Muscle of leg (tissue), 3 donors: ENCODE measurements at regions not wholly inside any gene's neighbourhood (a gene's known extent, or its start where the extent isn't known, plus 50 kb on each side); places are given as distances from the start of the nearest gene placed in this dataset.

Experiments used
- DNase-seq: peaks from one replicate; pipeline ENCODE4 v3.0.0; 2013
- H3K27ac ChIP-seq: one replicate; pipeline ENCODE4 v1.5.1; 2013; ENCODE audit warnings: mild to moderate bottlenecking, low read length, control low read depth
- H3K27me3 ChIP-seq: one replicate; pipeline ENCODE4 v1.6.1; 2013; ENCODE audit warnings: low read length; ENCODE audit not compliant: control insufficient read depth, insufficient read depth
- H3K36me3 ChIP-seq: one replicate; pipeline ENCODE4 v1.6.1; 2013; ENCODE audit warnings: low read length; ENCODE audit not compliant: control insufficient read depth, insufficient read depth
- H3K4me1 ChIP-seq: one replicate; pipeline ENCODE4 v1.6.1; 2013; ENCODE audit warnings: low read length; ENCODE audit not compliant: control insufficient read depth, insufficient read depth
- H3K4me3 ChIP-seq: one replicate; pipeline ENCODE4 v1.5.1; 2013; ENCODE audit warnings: low read length, control low read depth
- H3K9me3 ChIP-seq: replicated peaks from 2 replicates; pipeline ENCODE4 v1.6.1; 2013; ENCODE audit warnings: low read depth, low read length; ENCODE audit not compliant: control insufficient read depth
- WGBS: methylation state at CpG from one replicate; pipeline ENCODE4 v1.1.5; 2013; ENCODE audit warnings: missing lambda C conversion rate; ENCODE audit not compliant: insufficient coverage; 5-methylcytosine and 5-hydroxymethylcytosine counted together

DNA sequence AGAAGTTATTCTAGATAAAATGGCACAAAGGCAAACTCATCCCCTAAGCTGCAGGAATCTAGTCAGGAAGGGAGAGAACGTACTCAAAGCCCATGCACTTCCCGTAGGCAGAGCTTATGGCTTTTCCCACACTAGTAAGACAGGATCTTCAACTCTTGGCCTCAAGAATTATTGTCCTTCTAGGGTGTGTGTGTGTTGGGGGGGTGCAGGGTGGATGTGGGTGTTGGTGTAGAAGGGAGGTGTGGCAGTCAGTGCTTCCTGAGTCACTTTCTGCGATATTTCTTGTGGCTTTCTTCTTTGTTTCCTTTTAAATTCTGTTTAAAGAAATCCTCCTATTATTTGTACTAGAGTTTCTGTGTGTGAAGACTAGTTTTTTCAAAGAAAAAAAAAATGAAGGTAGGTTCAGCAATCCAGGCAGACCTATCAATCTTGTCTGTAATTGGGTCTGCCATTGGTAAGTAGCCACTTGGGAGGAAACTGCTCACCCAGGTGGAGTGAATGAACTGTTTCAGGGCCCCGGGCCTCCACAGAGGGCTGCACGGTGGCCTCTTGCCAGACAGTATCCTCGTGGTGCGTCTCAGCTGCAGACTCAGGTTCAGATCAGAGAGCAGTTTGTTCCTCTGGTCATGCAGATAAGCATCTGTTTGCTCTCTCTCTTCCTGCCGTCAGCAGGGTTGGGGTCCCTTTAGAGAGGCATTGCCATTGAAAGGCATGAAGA, 131.9 kb downstream of the NPR3 start:
- WGBS: 30% methylated on average over 6 of the region's 8 CpGs
- no peak overlapping the region for H3K4me3 ChIP-seq
- no peaks in the 10 kb centered on the region for H3K36me3 ChIP-seq
- no peak overlapping the region for H3K27ac ChIP-seq
- H3K9me3 ChIP-seq: no peaks in the 10 kb centered on the region
- no peaks in the 10 kb centered on the region for H3K4me1 ChIP-seq
- DNase-seq: no peak
- H3K27me3 ChIP-seq: no peaks in the 10 kb centered on the region

DNA sequence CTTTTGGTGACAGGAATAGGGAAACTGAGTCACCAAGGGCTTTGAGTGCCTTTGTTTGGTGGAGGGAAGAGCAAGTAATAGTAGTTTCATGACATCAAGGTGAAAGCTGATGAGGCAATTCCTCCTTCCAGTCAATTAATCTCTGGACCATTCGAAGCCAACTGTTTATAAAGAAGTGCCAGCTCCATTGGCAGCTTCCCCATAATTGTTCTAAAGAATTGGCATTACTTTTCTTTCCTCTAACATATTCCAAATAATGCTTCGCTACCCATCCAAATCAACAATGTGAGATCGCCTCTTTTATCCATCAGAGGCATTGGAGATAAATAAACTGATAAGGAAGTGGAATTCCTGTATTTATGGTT, 132.4 kb downstream of the NPR3 start:
- H3K4me3 ChIP-seq: no peak overlapping the region
- H3K36me3 ChIP-seq: no peaks in the 10 kb centered on the region
- no peaks in the 10 kb centered on the region for H3K27me3 ChIP-seq
- no CpG with 5 or more reads among the region's 3 CpGs for WGBS
- no peak overlapping the region for H3K27ac ChIP-seq
- no peak for DNase-seq
- no peaks in the 10 kb centered on the region for H3K4me1 ChIP-seq
- no peaks in the 10 kb centered on the region for H3K9me3 ChIP-seq

DNA sequence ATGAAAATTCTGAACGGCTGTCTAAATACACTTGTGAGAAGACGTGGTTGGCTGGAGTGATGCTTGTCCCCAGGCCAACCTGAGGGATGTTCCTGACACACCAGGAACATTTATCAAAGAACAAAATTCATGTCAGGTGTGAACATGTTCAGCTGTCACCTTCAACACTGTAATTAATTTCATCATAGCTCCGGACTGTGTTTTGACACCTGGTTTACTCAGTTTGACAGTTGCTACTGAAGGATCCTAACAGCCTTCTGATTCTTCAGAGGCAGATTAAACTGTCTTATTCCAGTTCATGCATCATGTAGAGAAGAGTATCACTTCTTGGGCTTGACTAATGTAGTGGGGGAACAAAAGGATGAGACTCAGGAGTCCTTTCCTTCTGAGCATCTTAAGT, 134.1 kb downstream of the NPR3 start:
- Histone ChIP-seq H3K27me3 (no peaks in the 10 kb centered on the region), H3K36me3 (no peaks in the 10 kb centered on the region), H3K4me1 (no peaks in the 10 kb centered on the region), H3K4me3 (no peak overlapping the region), H3K9me3 (no peaks in the 10 kb centered on the region), H3K27ac (no peak overlapping the region)
- 83% methylated on average over 3 of the region's 3 CpGs for WGBS
- no peak for DNase-seq

DNA sequence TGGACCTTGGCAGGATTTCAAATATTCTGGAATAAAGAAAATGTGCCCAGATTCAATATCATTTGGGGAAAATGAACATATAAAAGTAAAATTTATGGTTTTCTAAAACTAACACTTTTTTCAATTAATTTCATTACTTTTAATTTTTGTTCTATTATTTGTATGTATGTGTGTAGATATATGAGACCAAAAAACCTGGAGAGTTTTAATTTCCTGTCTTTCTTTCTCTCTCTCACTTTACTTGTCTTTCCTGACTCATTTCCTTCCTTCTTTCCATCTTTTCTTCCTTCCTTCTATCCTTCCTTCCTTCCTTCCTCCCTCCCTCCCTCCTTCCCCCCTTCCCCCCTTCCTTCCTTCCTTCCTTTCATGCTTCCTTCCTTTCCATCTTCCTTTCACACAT, 137.0 kb downstream of the NPR3 start:
- DNase-seq: no peak
- Histone ChIP-seq H3K9me3 (no peaks in the 10 kb centered on the region), H3K36me3 (no peaks in the 10 kb centered on the region), H3K4me1 (peaks cover 4% of the 10 kb centered on the region), H3K27me3 (no peaks in the 10 kb centered on the region), H3K27ac (no peak overlapping the region), H3K4me3 (no peak overlapping the region)

DNA sequence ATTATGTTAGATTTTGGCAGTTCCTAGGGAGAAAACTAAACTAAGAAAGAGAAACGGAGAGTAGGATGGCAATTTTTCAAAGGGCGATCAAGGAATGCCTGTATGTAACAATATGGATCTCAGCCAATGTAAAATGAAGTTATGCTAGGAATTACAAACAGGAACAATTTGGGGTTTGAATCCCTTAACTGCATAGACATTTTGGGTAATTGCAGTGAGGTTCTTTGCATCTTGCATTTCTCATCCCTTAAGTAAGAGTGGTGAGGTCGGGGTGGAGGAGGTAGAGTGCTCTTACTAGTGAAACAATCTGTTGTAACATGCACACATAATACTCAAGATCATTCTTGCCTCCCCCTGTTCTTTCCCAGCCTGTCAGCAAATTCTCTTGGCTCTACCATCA, 137.6 kb downstream of the NPR3 start:
- no peak overlapping the region for H3K4me3 ChIP-seq
- no peak overlapping the region for H3K27ac ChIP-seq
- 33% methylated on average over 2 of the region's 3 CpGs for WGBS
- H3K27me3 ChIP-seq: no peaks in the 10 kb centered on the region
- no peaks in the 10 kb centered on the region for H3K9me3 ChIP-seq
- no peak for DNase-seq
- H3K36me3 ChIP-seq: no peaks in the 10 kb centered on the region
- H3K4me1 ChIP-seq: peaks cover 4% of the 10 kb centered on the region

DNA sequence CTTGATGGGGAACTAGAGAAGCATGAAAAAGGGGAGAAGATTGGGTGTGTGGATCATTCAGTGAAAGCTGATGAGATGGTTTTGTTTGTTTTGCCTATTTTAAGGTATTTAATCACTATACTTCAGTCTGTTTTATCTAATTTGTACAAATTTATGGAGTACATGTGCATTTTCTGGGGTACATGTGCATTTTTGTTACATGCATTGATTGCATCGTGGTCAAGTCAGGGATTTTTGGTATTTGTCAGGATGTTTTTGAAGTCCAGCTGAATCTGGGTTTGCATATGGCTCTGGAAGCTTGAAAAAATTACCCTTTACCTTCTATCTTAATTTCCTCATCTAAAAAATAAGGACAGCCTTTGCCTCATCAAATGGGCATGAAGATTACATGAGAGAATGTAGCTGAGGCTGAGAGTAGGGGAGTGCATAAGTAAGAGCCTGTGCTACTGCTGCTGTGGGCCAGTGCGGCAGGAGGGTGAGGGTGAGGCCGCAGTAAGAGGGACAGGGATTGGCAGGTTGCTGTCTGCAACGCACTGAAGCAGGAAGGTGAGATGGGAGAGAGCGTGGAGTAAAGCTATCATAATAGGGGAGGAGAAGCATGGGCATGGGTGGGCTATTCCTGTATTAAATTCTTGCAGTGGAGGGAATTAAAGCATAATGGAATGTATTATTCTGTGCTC, 139.8 kb downstream of the NPR3 start:
- no peaks in the 10 kb centered on the region for H3K9me3 ChIP-seq
- no peaks in the 10 kb centered on the region for H3K36me3 ChIP-seq
- peaks cover 4% of the 10 kb centered on the region for H3K4me1 ChIP-seq
- H3K27ac ChIP-seq: no peak overlapping the region
- no peak overlapping the region for H3K4me3 ChIP-seq
- no peak for DNase-seq
- H3K27me3 ChIP-seq: no peaks in the 10 kb centered on the region
- 80% methylated on average over 4 of the region's 5 CpGs for WGBS

DNA sequence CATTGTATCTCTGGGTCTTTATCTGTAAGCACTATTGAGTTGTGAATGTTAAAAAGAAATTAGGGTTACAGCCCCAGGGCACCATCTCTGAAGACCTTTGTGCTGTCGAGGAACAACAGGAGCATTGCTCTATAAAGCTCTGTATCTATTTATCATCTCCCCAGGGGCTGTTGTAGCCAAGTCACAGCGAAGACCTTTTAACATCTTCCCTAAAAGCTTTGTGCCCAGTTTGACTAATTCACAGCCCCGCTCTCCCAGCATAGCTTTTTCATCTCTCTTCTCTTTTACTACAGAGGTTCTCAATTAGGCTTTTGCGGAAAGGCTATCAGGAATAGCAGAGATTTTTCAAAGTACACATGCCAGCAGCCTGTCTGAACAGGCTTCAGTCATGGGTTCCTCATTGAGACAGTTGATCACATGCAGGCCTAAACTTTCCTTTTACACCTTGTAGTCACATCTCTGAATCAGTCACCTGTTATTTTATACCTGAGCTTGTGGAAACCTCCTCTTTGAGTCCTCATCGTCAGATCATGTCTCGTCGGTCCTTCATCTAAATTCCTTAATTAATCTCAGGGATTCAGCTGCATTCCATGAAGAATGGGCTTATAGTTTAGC, 140.5 kb downstream of the NPR3 start:
- whole genome bisulfite sequencing: 83% methylated on average over 4 of the region's 7 CpGs
- H3K4me3 ChIP-seq: no peak overlapping the region
- H3K27me3 ChIP-seq: no peaks in the 10 kb centered on the region
- peaks cover 4% of the 10 kb centered on the region for H3K4me1 ChIP-seq
- no peaks in the 10 kb centered on the region for H3K36me3 ChIP-seq
- no peaks in the 10 kb centered on the region for H3K9me3 ChIP-seq
- no peak overlapping the region for H3K27ac ChIP-seq
- no peak for DNase-seq

DNA sequence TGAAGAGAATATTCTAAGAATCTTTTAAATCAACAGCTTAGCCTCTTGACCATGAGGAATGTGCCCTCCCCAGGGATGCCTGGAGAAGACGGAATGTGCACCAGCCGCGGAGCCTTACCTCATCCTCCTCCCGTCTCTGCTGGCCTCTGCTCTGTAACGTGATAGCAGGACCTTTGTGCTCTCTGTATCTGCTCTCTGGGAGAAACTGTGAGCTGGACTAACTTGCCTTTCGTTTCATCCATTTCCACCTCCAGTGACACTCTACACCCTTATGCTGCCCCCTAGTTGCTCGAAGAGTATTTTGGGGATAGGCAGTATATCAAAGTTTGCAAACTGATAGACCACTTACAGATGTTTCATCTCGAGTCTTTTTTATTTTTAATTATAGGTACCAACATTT, 141.4 kb downstream of the NPR3 start:
- WGBS: 17% methylated on average over 4 of the region's 8 CpGs

DNA sequence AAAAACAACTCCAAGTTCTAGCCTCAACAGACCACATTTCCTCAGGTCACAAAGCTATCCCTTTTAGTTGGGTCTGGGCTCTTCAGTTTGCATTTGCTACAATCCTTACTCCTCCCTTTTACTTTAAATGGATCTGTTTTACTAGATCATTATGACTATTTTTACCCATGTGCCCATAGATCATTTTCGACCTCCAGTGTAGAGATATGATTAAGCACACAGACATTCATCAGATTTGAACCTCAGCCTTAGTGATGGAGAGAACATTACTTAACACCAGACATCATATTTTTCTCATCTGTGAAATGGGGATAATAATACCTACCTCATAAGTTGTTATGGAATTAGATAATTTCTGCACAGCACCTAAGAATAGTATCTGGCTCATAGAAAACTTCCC, 141.9 kb downstream of the NPR3 start:
- H3K4me3 ChIP-seq: no peak overlapping the region
- no CpG with 5 or more reads among the region's 1 CpG for WGBS
- peaks cover 4% of the 10 kb centered on the region for H3K4me1 ChIP-seq
- H3K9me3 ChIP-seq: no peaks in the 10 kb centered on the region
- no peak overlapping the region for H3K27ac ChIP-seq
- no peak for DNase-seq
- no peaks in the 10 kb centered on the region for H3K27me3 ChIP-seq
- H3K36me3 ChIP-seq: no peaks in the 10 kb centered on the region

More for the DNA sequence above, 141.4 kb downstream of the NPR3 start:
- no peaks in the 10 kb centered on the region for H3K9me3 ChIP-seq
- peak; percentile 38 for DNase-seq
- H3K4me3 ChIP-seq: no peak overlapping the region
- H3K36me3 ChIP-seq: no peaks in the 10 kb centered on the region
- no peaks in the 10 kb centered on the region for H3K27me3 ChIP-seq
- H3K4me1 ChIP-seq: peaks cover 4% of the 10 kb centered on the region
- no peak overlapping the region for H3K27ac ChIP-seq

DNA sequence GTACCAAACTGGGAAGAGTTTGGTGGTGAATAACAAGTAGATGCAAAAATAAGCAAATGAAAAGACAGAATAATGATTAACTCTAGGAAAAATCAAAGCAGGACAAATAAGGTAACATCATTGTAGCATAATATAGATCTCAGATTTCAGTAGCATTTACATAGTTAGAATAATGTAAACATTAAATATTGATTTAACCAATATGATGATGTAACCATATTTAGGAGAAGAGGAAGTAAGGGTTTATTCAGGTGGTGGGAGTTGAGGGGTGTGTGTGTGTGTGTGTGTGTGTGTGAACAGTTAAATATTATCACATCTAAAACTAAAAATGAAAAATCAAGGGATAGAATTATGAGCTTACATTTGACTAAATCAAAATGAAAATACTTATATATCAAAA, 143.4 kb downstream of the NPR3 start:
- no peak for DNase-seq
- Histone ChIP-seq H3K4me1 (peaks cover 4% of the 10 kb centered on the region), H3K9me3 (peaks cover 5% of the 10 kb centered on the region)

More for the DNA sequence above, 143.4 kb downstream of the NPR3 start:
- no peak overlapping the region for H3K27ac ChIP-seq
- H3K4me3 ChIP-seq: no peak overlapping the region
- H3K27me3 ChIP-seq: no peaks in the 10 kb centered on the region
- H3K36me3 ChIP-seq: no peaks in the 10 kb centered on the region
